HepG2 (cell line): ENCODE measurements at regions not wholly inside any gene's neighbourhood (a gene's known extent, or its start where the extent isn't known, plus 50 kb on each side); places are given as distances from the start of the nearest gene placed in this dataset.

Experiments
- GRHL1 ChIP-seq: sonication (generic); formaldehyde crosslinking; conservative IDR thresholded peaks from 2 replicates; pipeline ENCODE4 v1.8.0; 2022; ENCODE audit warnings: missing genetic modification reagents
- JUN ChIP-seq: sonication (generic); formaldehyde crosslinking; IDR thresholded peaks from 2 replicates; pipeline ENCODE4 v1.4.0; 2020; ENCODE audit warnings: mild to moderate bottlenecking, missing genetic modification reagents
- MEF2D ChIP-seq: sonication (generic); formaldehyde crosslinking; IDR thresholded peaks from 2 replicates; pipeline ENCODE4 v1.5.1; 2020; ENCODE audit warnings: mild to moderate bottlenecking, missing genetic modification reagents
- SRSF4 ChIP-seq: fragments of 200-400 bp; formaldehyde crosslinking; IDR thresholded peaks from one replicate; pipeline ENCODE4 v1.6.1; 2018; ENCODE audit warnings: mild to moderate bottlenecking, low read depth, low read length, moderate library complexity; ENCODE audit not compliant: poor library complexity, severe bottlenecking
- ZHX2 ChIP-seq, 2 experiments: sonication (generic) in 1 of 2; formaldehyde crosslinking in 1 of 2; IDR thresholded peaks; 2 replicates each; pipeline versions ENCODE4 v1.6.1 to v1.9.0; 2014 to 2022; ENCODE audit warnings: antibody characterized with exemption in 1 of 2, borderline replicate concordance in 1 of 2, inconsistent platforms in 1 of 2, low read depth in 1 of 2, missing genetic modification reagents in 1 of 2
- ZNF292 ChIP-seq: sonication (generic); formaldehyde crosslinking; IDR thresholded peaks from 2 replicates; pipeline ENCODE4 v1.8.1; 2022; ENCODE audit warnings: mild to moderate bottlenecking, low read depth, missing genetic modification reagents, borderline replicate concordance
- ZNF572 ChIP-seq: sonication (generic); formaldehyde crosslinking; IDR thresholded peaks from 2 replicates; pipeline ENCODE4 v1.5.1; 2020; ENCODE audit warnings: mild to moderate bottlenecking, missing genetic modification reagents
- ZNF609 ChIP-seq: sonication (generic); formaldehyde crosslinking; IDR thresholded peaks from 2 replicates; pipeline ENCODE4 v1.4.0; 2020; ENCODE audit warnings: mild to moderate bottlenecking, missing genetic modification reagents, borderline replicate concordance
- ZSCAN12 ChIP-seq: sonication (generic); formaldehyde crosslinking; IDR thresholded peaks from 2 replicates; pipeline ENCODE4 v1.9.0; 2021; ENCODE audit warnings: mild to moderate bottlenecking, missing genetic modification reagents

- TF ChIP-seq ZHX2 (IDR thresholded peaks at IDR 0.05; ENCODE audit: low read depth), result 0 out of 2 replicates have a peak, but pooled peaks have one; percentile 5
- TF ChIP-seq ZHX2 (CRISPR knock-in tag; IDR thresholded peaks at IDR 0.05; ENCODE audit: borderline replicate concordance), result no peak
- peak; percentile 88 for TF ChIP-seq ZNF609 (CRISPR knock-in tag)
- no peak for TF ChIP-seq SRSF4
- peak; percentile 83 for TF ChIP-seq MEF2D
- TF ChIP-seq JUN, result peak; percentile 73
- no peak for TF ChIP-seq ZNF572 (CRISPR knock-in tag)
- no peak for TF ChIP-seq ZSCAN12
- TF ChIP-seq ZNF292, result no peak; the same call in 1 of the 2 replicates
- TF ChIP-seq GRHL1 (CRISPR knock-in tag), result no peak
These were observed 64.0 kb downstream of the RPUSD4 start (continued) for GRCh38 chr11:126147208-126148111.
